Spleen (tissue), 11 donors: ENCODE measurements at regions not wholly inside any gene's neighbourhood (a gene's known extent, or its start where the extent isn't known, plus 50 kb on each side); places are given as distances from the start of the nearest gene placed in this dataset.

Source experiments
- DNase-seq: peaks from one replicate; pipeline ENCODE4 v3.0.0-alpha.2; 2020
- H3K27ac ChIP-seq, 8 donors: fragments of 200-600 bp; sonication (generic) in 7 of 8; 1 replicate in 4 of 8; 2 replicates in 4 of 8; pipeline versions ENCODE4 v1.5.0 to v1.8.0; 2016 to 2021; ENCODE audit warnings: inconsistent platforms in 4 of 8, mild to moderate bottlenecking in 4 of 8, moderate library complexity in 1 of 8
- H3K27me3 ChIP-seq, 7 donors: fragments of 200-600 bp; sonication (generic) in 6 of 7; replicated peaks in 1 of 7; 1 replicate in 4 of 7; 2 replicates in 3 of 7; pipeline versions ENCODE4 v1.5.0 to v1.8.0; 2016 to 2021; ENCODE audit warnings: inconsistent platforms in 3 of 7, mild to moderate bottlenecking in 1 of 7
- H3K36me3 ChIP-seq, 6 donors: fragments of 200-600 bp; sonication (generic) in 5 of 6; 1 replicate in 4 of 6; 2 replicates in 2 of 6; pipeline versions ENCODE4 v1.5.0 to v1.8.0; 2016 to 2021; ENCODE audit warnings: inconsistent platforms in 2 of 6
- H3K4me1 ChIP-seq, 6 donors: fragments of 200-600 bp; sonication (generic) in 5 of 6; 1 replicate in 3 of 6; 2 replicates in 3 of 6; pipeline versions ENCODE4 v1.5.0 to v1.8.0; 2016 to 2021; ENCODE audit warnings: inconsistent platforms in 3 of 6
- H3K4me3 ChIP-seq, 8 donors: fragments of 200-600 bp; sonication (generic) in 7 of 8; 1 replicate in 4 of 8; 2 replicates in 4 of 8; pipeline versions ENCODE4 v1.5.0 to v1.8.0; 2016 to 2021; ENCODE audit warnings: inconsistent platforms in 4 of 8, mild to moderate bottlenecking in 4 of 8, moderate library complexity in 2 of 8
- H3K9me3 ChIP-seq, 8 donors: fragments of 200-600 bp; sonication (generic) in 7 of 8; 1 replicate in 4 of 8; 2 replicates in 4 of 8; pipeline versions ENCODE4 v1.5.0 to v1.8.0; 2016 to 2021; ENCODE audit warnings: inconsistent platforms in 4 of 8
- CTCF ChIP-seq, 11 experiments: fragments of 200-600 bp in 7 of 11; fragments of 450-650 bp in 4 of 11; sonication (generic) in 4 of 11; IDR thresholded peaks in 8 of 11; conservative IDR thresholded peaks in 3 of 11; 1 replicate in 7 of 11; 2 replicates in 4 of 11; pipeline versions ENCODE4 v1.4.0 to v1.8.0; 2016 to 2021; ENCODE audit warnings: antibody characterized with exemption in 11 of 11, inconsistent platforms in 4 of 11, mild to moderate bottlenecking in 1 of 11
- POLR2A ChIP-seq, 3 donors: fragments of 450-650 bp; IDR thresholded peaks; one replicate each; pipeline ENCODE4 v1.5.1; 2017; ENCODE audit warnings: antibody characterized with exemption in 3 of 3, mild to moderate bottlenecking in 1 of 3
- POLR2AphosphoS5 ChIP-seq, 3 donors: sonication (generic); formaldehyde crosslinking; IDR thresholded peaks; one replicate each; pipeline ENCODE4 v1.5.1; 2017; ENCODE audit warnings: antibody characterized with exemption in 3 of 3
- WGBS, 5 donors: extraction: QIAGEN DNeasy Blood & Tissue Kit in 3 of 5; methylation state at CpG; one replicate each; pipeline versions ENCODE4 v1.1.5 to v1.1.7; 2013 to 2018; 5-methylcytosine and 5-hydroxymethylcytosine counted together
- intact Hi-C: fragments of 100-400 bp; cut with DNase I; formaldehyde crosslinking; loops from one replicate; pipeline ENCODE4 v1.15.0; 2023; ENCODE audit warnings: low total_unique reads
- donor health status: healthy with polysubstance abuse.
- donor health status: DM: no; HTN: no; CAD: no; lungs with moderate emphysema.
- donor health status: DM: no; HTN: no; CAD: no.
- donor health status: Bipolar disorder and iron deficiency.
- donor health status: healthy.
- donor health status: DM: no; HTN: no; CAD: no.
- donor health status: DM: yes; HTN: yes; CAD: no.

GRCh38 chr14:45619831-45620230, 366.8 kb upstream of the MIS18BP1 start:
- WGBS, 5 donors: 84 to 97% (median 86%) methylated on average over 4 of the region's 4 CpGs
- intact Hi-C loops: no loop called here

GRCh38 chr14:45610318-45610717, 357.3 kb upstream of the MIS18BP1 start:
- no peak for TF ChIP-seq POLR2A (IDR thresholded peaks at IDR 0.05)
- TF ChIP-seq POLR2AphosphoS5 (IDR thresholded peaks at IDR 0.05): no peak
- no peak for TF ChIP-seq CTCF (IDR thresholded peaks at IDR 0.05 in 8 of 11, conservative IDR thresholded peaks at IDR 0.05 in 3 of 11)
- Histone ChIP-seq H3K36me3 (no peaks in the 10 kb centered on the region), H3K27me3 (no peaks in the 10 kb centered on the region), H3K4me1 (no peaks in the 10 kb centered on the region), H3K9me3 (peaks cover 0 to 8% (median 0%) of the 10 kb centered on the region in 8 donors), H3K4me3 (no peak overlapping the region), H3K27ac (no peak overlapping the region)
- intact Hi-C loops: no loop called here
- 50 to 82% (median 57%) methylated on average over 1 of the region's 1 CpG for WGBS, 5 donors
- no peak for DNase-seq

More at GRCh38 chr14:45619831-45620230, 366.8 kb upstream of the MIS18BP1 start:
- no peak overlapping the region for H3K27ac ChIP-seq
- TF ChIP-seq CTCF (IDR thresholded peaks at IDR 0.05 in 8 of 11, conservative IDR thresholded peaks at IDR 0.05 in 3 of 11) (no peak), POLR2AphosphoS5 (IDR thresholded peaks at IDR 0.05) (no peak), POLR2A (IDR thresholded peaks at IDR 0.05) (no peak)
- H3K4me3 ChIP-seq: no peak overlapping the region
- H3K9me3 ChIP-seq: no peaks in the 10 kb centered on the region
- H3K27me3 ChIP-seq: no peaks in the 10 kb centered on the region
- no peaks in the 10 kb centered on the region for H3K4me1 ChIP-seq
- DNase-seq: no peak
- no peaks in the 10 kb centered on the region for H3K36me3 ChIP-seq

- Histone ChIP-seq H3K36me3 (no peaks in the 10 kb centered on the region), H3K4me3 (no peak overlapping the region), H3K9me3 (peaks cover 0 to 51% (median 42%) of the 10 kb centered on the region in 8 donors), H3K27me3 (no peaks in the 10 kb centered on the region), H3K4me1 (no peaks in the 10 kb centered on the region), H3K27ac (no peak overlapping the region)
- DNase-seq: no peak
- TF ChIP-seq CTCF (IDR thresholded peaks at IDR 0.05 in 8 of 11, conservative IDR thresholded peaks at IDR 0.05 in 3 of 11) (no peak), POLR2AphosphoS5 (IDR thresholded peaks at IDR 0.05) (no peak), POLR2A (IDR thresholded peaks at IDR 0.05) (no peak)
- 64 to 77% (median 69%) methylated on average over 3 of the region's 3 CpGs for WGBS, 5 donors
- intact Hi-C loops: no loop called here
These were observed 334.1 kb upstream of the MIS18BP1 start for GRCh38 chr14:45587142-45587541.

- H3K27me3 ChIP-seq: no peaks in the 10 kb centered on the region
- intact Hi-C loops: no loop called here
- H3K4me3 ChIP-seq: no peak overlapping the region
- no peak for TF ChIP-seq POLR2A (IDR thresholded peaks at IDR 0.05)
- TF ChIP-seq CTCF (IDR thresholded peaks at IDR 0.05 in 8 of 11, conservative IDR thresholded peaks at IDR 0.05 in 3 of 11): no peak
- TF ChIP-seq POLR2AphosphoS5 (IDR thresholded peaks at IDR 0.05): no peak
- no peaks in the 10 kb centered on the region for H3K9me3 ChIP-seq
- H3K27ac ChIP-seq: no peak overlapping the region
- no peak for DNase-seq
- 77 to 86% (median 81%) methylated on average over 5 of the region's 5 CpGs for WGBS, 5 donors
- no peaks in the 10 kb centered on the region for H3K36me3 ChIP-seq
- H3K4me1 ChIP-seq: no peaks in the 10 kb centered on the region
These were observed 306.6 kb upstream of the MIS18BP1 start for GRCh38 chr14:45559626-45560025.
